ENCODE measurements at regions not wholly inside any gene's neighbourhood (a gene's known extent, or its start where the extent isn't known, plus 50 kb on each side); places are given as distances from the start of the nearest gene placed in this dataset.
"Not testable (repeated sequence)": the region's sequence is repeated elsewhere in the genome, so short reads cannot be mapped to it uniquely, and the experiment has no call there.

- TF ChIP-seq, protein P1, sequence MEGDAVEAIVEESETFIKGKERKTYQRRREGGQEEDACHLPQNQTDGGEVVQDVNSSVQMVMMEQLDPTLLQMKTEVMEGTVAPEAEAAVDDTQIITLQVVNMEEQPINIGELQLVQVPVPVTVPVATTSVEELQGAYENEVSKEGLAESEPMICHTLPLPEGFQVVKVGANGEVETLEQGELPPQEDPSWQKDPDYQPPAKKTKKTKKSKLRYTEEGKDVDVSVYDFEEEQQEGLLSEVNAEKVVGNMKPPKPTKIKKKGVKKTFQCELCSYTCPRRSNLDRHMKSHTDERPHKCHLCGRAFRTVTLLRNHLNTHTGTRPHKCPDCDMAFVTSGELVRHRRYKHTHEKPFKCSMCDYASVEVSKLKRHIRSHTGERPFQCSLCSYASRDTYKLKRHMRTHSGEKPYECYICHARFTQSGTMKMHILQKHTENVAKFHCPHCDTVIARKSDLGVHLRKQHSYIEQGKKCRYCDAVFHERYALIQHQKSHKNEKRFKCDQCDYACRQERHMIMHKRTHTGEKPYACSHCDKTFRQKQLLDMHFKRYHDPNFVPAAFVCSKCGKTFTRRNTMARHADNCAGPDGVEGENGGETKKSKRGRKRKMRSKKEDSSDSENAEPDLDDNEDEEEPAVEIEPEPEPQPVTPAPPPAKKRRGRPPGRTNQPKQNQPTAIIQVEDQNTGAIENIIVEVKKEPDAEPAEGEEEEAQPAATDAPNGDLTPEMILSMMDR (IDR thresholded peaks at IDR 0.05 in 2 of 3, conservative IDR thresholded peaks at IDR 0.05 in 1 of 3; ENCODE audit: insufficient read depth in 2 of 3, low read depth in 1 of 3, low read length in 3 of 3) = not testable (repeated sequence)
- not testable (repeated sequence) for TF ChIP-seq HMG20A (CRISPR knock-in tag; conservative IDR thresholded peaks at IDR 0.05); POLR2A (conservative IDR thresholded peaks at IDR 0.05); TCF7 (IDR thresholded peaks at IDR 0.05; ENCODE audit: borderline replicate concordance); PHF8 (IDR thresholded peaks at IDR 0.05; ENCODE audit: borderline replicate concordance, low read length); POLR2H (tag; IDR thresholded peaks at IDR 0.05; ENCODE audit: low read depth); FOXM1 (IDR thresholded peaks at IDR 0.05; ENCODE audit: low read depth); FOXM1 (CRISPR knock-in tag; IDR thresholded peaks at IDR 0.05; ENCODE audit: low read depth)
- TF ChIP-seq, protein P2, sequence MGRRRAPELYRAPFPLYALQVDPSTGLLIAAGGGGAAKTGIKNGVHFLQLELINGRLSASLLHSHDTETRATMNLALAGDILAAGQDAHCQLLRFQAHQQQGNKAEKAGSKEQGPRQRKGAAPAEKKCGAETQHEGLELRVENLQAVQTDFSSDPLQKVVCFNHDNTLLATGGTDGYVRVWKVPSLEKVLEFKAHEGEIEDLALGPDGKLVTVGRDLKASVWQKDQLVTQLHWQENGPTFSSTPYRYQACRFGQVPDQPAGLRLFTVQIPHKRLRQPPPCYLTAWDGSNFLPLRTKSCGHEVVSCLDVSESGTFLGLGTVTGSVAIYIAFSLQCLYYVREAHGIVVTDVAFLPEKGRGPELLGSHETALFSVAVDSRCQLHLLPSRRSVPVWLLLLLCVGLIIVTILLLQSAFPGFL (CRISPR knock-in tag; IDR thresholded peaks at IDR 0.05) = not testable (repeated sequence)
Measured at GRCh38 chr12:124218650-124219049, 76.2 kb upstream of the RFLNA start.
